AG04450 (cell line): ENCODE measurements at regions not wholly inside any gene's neighbourhood (a gene's known extent, or its start where the extent isn't known, plus 50 kb on each side); places are given as distances from the start of the nearest gene placed in this dataset.

Experiments
- CTCF ChIA-PET: fragments of 300-600, 350-600 bp; formaldehyde crosslinking; extraction: SDS; loops from one replicate; lab custom pipeline; 2022; ENCODE audit warnings: antibody characterized with exemption, inconsistent platforms; lab: Charles Lee
- POLR2A ChIA-PET: fragments of 350-600 bp; formaldehyde crosslinking; extraction: SDS; loops from one replicate; lab custom pipeline; 2021; ENCODE audit warnings: antibody characterized with exemption, inconsistent platforms; lab: Yijun Ruan, JAX
- DNase-seq: peaks from one replicate; pipeline ENCODE4 v3.0.0-alpha.2; 2011; ENCODE audit warnings: low read depth, low spot score
- H3K27ac ChIP-seq: one replicate; pipeline ENCODE4 v1.5.1; 2012; ENCODE audit warnings: low read depth, low read length, control low read depth
- H3K27me3 ChIP-seq: one replicate; pipeline ENCODE4 v1.6.0; 2012; ENCODE audit warnings: low read length; ENCODE audit not compliant: control insufficient read depth, insufficient read depth
- H3K4me3 ChIP-seq: 2 replicates; pipeline ENCODE4 v1.5.1; 2011; ENCODE audit warnings: mild to moderate bottlenecking, low read depth, low read length, control low read depth
- H3K9me3 ChIP-seq: 2 replicates; pipeline ENCODE4 v1.5.1; 2012; ENCODE audit warnings: low read length; ENCODE audit not compliant: control insufficient read depth, insufficient read depth
- TF ChIP-seq, protein P1 (sequence below): IDR thresholded peaks from 2 replicates; pipeline ENCODE4 v1.5.1; 2011; ENCODE audit warnings: low read depth, low read length, control low read depth, inconsistent platforms

DNA sequence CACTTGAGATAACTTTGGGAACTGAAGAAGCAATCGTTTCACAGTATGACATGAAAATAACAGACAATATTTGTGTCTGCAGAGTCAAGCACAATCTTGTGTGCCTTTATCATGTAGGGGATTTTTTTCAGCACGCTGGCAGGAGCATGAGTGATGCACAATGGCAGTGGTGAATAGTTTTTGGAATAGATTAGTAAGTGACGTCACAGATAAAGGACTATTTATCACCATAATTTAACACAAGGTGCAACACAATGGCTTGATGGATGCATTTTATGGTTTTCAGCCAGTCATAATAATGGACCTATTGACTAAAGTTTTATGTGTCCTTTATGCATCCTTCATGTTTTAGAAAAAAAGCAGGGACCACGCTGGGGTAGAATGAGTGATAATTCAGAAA is 559.8 kb upstream of the FANCL start:
- DNase-seq, result no peak
- H3K9me3 ChIP-seq, result no peaks in the 10 kb centered on the region
- POLR2A ChIA-PET, result no interaction called here
- CTCF ChIA-PET, result no interaction called here
- no peak overlapping the region for H3K27ac ChIP-seq
- H3K4me3 ChIP-seq, result no peak overlapping the region
- TF ChIP-seq, protein P1, sequence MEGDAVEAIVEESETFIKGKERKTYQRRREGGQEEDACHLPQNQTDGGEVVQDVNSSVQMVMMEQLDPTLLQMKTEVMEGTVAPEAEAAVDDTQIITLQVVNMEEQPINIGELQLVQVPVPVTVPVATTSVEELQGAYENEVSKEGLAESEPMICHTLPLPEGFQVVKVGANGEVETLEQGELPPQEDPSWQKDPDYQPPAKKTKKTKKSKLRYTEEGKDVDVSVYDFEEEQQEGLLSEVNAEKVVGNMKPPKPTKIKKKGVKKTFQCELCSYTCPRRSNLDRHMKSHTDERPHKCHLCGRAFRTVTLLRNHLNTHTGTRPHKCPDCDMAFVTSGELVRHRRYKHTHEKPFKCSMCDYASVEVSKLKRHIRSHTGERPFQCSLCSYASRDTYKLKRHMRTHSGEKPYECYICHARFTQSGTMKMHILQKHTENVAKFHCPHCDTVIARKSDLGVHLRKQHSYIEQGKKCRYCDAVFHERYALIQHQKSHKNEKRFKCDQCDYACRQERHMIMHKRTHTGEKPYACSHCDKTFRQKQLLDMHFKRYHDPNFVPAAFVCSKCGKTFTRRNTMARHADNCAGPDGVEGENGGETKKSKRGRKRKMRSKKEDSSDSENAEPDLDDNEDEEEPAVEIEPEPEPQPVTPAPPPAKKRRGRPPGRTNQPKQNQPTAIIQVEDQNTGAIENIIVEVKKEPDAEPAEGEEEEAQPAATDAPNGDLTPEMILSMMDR, result no peak
- no peaks in the 10 kb centered on the region for H3K27me3 ChIP-seq

DNA sequence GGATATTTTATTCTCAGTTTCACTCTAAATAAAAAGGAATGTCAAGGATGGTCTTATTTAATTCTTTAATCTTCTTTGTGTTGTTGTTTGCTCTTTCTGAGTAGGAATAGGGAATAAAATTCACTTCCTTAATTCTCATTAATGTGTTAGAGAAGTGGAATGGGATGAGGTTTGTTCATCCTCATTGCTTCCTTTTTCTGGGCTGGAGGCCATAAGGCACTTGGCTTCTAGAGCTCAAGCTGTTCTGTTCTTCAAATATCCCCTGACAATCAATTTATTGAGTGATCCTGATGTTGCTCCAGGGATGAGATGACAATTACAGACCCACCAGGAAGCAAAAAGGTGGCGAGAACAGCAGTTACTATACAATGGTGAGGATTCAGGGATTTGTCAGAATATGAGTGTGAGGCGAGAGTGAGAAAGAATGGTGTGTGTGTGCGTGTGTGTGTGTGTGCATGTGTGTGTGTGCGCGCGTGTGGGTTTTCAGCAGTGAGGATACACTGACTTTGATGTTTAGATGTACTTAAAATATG is 557.6 kb upstream of the FANCL start:
- TF ChIP-seq, protein P1, result no peak
- ChIA-PET CTCF (no interaction called here), POLR2A (no interaction called here)
- Histone ChIP-seq H3K27ac (no peak overlapping the region), H3K27me3 (no peaks in the 10 kb centered on the region), H3K9me3 (no peaks in the 10 kb centered on the region), H3K4me3 (no peak overlapping the region)
- no peak for DNase-seq

DNA sequence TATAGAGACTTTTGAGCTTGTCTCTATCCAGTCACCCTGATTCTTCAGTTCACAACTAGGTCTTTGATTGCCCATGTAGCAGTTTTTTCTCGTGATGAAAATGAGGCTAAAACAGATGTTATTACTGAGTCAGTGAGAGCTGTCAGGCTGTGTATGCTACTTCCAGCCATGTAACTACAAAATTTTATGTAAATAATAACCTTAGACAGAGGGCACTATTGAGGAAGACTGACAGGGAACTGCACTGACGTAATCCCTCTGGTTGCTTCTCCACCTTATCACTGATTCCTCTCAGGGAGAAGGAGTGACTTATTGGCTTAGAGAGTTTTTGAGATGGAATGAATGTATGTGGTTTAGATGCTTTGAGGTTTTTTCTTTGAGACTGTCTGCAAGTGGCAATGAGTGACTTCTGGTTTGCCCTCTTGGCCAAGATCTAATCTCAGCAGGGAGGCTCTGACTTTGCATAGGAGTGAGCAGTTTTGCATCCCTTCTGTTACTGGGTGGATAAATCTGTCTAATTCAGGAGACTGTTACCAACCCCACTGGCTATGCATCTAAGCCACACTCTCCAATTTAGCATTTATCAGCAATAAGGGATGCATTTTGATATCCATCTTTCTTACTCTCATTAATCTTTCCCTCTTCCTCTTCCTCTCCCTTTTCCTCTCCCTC is 555.2 kb upstream of the FANCL start:
- POLR2A ChIA-PET, result no interaction called here

DNA sequence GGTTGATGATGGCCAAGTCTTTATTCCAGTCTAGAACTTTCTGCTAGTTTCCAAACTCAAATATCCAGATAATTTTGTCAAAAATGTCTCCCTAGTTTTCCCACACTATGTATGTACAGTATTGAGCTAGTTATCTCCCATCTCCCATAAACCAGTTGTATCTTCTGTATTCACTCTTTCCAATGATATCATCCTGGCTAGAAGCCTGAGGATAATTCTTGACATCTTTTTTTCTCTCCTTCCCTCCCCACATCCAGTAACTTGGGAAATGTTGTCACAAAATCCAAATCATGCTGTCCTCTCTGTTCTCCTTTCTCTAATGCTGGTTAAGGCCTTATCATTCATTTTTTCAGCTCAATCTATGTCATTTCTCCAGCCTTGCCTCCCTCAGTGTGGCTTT is 553.8 kb upstream of the FANCL start:
- no peak overlapping the region for H3K4me3 ChIP-seq
- no peak for DNase-seq
- no peaks in the 10 kb centered on the region for H3K27me3 ChIP-seq
- ChIA-PET CTCF (interaction anchor here (1.0 kb wide), 1 partner anchor 12 kb away, joined by 3 read pairs; no protein-coding TSS in a partner anchor), POLR2A (no interaction called here)
- no peaks in the 10 kb centered on the region for H3K9me3 ChIP-seq
- TF ChIP-seq, protein P1, result no peak
- H3K27ac ChIP-seq, result no peak overlapping the region

More for the DNA sequence above, 555.2 kb upstream of the FANCL start:
- Histone ChIP-seq H3K9me3 (no peaks in the 10 kb centered on the region), H3K27ac (no peak overlapping the region), H3K27me3 (no peaks in the 10 kb centered on the region), H3K4me3 (no peak overlapping the region)
- DNase-seq, result no peak
- CTCF ChIA-PET, result no interaction called here
- TF ChIP-seq, protein P1, result no peak

DNA sequence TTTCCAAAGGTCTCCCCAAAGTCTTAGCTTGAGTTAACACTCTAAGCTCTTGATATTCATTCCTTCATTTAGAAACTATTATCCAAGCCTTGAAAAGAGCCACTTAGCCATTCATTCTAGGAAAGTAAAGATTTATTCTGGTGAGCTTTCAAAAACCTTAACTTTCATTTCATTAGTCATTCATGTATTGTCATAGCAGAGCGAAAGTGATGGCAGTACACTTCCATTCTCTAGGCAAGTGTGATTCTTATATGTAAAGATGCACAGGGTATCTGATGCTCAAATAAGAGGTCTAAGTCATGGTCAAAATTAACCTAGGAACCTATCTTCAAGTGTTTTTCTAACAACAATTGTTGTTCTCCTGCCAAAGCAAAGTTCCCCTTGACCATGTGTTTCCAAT is 553.0 kb upstream of the FANCL start:
- Histone ChIP-seq H3K27me3 (no peaks in the 10 kb centered on the region), H3K9me3 (no peaks in the 10 kb centered on the region), H3K27ac (no peak overlapping the region), H3K4me3 (no peak overlapping the region)
- ChIA-PET CTCF (no interaction called here), POLR2A (no interaction called here)
- TF ChIP-seq, protein P1, result no peak
- no peak for DNase-seq
